ENCODE measurements at regions not wholly inside any gene's neighbourhood (a gene's known extent, or its start where the extent isn't known, plus 50 kb on each side); places are given as distances from the start of the nearest gene placed in this dataset.

DNA sequence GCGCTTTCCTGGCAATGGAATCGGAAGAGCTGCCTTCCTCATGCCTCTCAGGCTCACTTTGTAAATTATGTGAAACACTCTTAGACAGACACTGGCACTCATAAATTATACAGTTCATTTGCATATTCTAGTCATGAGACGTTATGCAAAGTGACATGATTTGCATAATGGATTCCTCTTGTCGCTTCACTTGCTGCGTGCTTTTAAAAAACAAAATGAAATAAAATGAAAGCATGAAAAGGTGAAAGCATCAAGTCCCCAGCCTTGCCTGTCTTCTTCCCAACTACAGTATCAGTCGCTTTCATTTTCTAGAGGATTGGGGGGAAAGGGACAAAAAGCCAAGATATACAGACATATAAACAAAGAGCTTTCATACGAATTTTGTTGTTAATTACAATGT, 252.8 kb upstream of the PMFBP1 start:
- in situ Hi-C loops (cut with MboI; ENCODE audit: low sequenced_read_pairs) = no loop called here

DNA sequence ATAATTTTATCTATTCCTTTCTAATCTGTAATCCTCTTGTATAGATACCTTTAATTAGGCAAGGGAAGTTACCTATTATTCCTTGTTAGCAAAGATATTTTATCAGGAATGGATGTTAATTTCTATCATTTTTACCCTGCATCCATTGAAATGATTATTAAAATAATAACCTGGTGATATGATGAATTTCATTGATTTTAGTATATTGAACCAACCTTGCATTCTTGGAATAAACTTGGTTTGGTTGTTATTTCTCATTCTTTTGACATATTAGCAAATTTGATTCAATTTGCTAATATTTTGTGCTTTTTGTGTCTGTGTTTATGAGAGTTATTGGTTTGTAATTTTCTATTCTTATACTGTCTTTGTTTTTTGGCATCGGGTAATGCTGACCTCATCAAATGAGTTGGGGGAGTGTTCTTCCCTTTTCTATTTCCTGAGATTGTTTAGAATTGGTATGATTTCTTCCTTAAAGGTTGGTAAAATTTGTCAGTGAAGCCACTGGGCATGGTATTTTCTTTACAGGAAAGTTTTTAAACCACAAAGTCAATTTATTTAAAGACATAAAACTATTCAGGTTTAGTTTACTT, 250.4 kb upstream of the PMFBP1 start:
- in situ Hi-C loops (cut with MboI; ENCODE audit: low sequenced_read_pairs) = no loop called here

DNA sequence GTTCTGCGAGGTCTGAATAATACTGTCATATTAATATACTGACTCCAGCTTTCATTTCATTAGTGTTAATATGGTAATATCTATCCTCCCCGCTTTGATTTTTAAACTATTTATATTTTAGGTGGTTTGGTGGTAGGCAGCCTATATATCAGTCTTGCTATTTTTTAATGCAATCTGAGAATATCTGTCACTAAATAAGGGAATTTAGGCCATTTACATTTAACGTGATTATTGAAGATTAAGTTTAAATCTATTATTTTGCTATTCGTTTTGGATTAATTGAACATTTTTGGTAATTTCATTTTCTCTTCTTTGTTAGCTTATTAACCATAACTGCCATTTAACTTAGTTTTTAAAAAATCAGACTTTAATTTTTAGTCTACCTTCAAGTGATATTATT, 247.7 kb upstream of the PMFBP1 start:
- in situ Hi-C loops (cut with MboI; ENCODE audit: low sequenced_read_pairs) = no loop called here

DNA sequence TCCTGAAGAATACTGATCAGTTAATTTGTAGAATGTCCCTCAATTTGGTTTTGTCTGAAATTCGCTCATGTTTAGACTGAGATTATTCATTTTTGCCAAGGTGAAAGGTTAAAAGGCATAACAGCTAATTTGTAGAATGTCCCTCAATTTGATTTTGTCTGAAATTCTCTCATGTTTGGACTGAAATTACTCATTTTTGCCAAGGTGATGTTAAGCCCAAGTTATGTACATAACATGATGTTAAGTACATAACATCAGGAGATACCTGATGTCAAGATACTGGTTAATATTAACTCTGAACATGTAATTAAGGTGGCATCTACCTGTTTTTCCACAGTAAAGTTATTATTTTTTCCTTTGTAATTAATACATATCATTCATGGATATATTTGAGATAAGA, 243.4 kb upstream of the PMFBP1 start:
- in situ Hi-C loops (cut with MboI; ENCODE audit: low sequenced_read_pairs) = no loop called here

DNA sequence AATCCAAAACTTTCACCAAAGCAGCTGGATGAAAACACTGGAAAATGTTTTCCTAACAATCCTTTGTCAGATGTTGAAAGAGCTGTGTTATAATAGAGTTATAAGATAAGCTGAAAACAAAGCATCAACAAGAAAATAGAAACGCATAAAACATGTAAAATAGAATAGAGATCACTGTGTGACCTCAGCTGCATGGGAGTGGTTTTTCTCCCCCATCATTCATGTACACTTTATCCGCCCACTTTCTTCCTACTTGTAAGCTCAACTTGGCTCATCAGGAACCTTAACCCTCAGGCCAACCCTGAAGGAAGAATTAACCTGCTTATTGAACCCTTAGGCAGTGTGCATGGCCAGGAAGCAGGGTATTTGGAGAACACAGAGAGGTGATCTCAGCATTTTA, 238.5 kb upstream of the PMFBP1 start:
- in situ Hi-C loops (cut with MboI; ENCODE audit: low sequenced_read_pairs) = no loop called here

GRCh38 chr16:72409423-72409822, 237.5 kb upstream of the PMFBP1 start:
- in situ Hi-C loops (cut with MboI; ENCODE audit: low sequenced_read_pairs) = no loop called here

GRCh38 chr16:72406390-72406789, 234.4 kb upstream of the PMFBP1 start:
- in situ Hi-C loops (cut with MboI; ENCODE audit: low sequenced_read_pairs) = no loop called here

- in situ Hi-C loops (cut with MboI; ENCODE audit: low sequenced_read_pairs) = no loop called here
Observed at GRCh38 chr16:72404299-72404698, 232.3 kb upstream of the PMFBP1 start.

- in situ Hi-C loops (cut with MboI; ENCODE audit: low sequenced_read_pairs) = no loop called here
Observed at GRCh38 chr16:72401084-72401361, 229.1 kb upstream of the PMFBP1 start.

DNA sequence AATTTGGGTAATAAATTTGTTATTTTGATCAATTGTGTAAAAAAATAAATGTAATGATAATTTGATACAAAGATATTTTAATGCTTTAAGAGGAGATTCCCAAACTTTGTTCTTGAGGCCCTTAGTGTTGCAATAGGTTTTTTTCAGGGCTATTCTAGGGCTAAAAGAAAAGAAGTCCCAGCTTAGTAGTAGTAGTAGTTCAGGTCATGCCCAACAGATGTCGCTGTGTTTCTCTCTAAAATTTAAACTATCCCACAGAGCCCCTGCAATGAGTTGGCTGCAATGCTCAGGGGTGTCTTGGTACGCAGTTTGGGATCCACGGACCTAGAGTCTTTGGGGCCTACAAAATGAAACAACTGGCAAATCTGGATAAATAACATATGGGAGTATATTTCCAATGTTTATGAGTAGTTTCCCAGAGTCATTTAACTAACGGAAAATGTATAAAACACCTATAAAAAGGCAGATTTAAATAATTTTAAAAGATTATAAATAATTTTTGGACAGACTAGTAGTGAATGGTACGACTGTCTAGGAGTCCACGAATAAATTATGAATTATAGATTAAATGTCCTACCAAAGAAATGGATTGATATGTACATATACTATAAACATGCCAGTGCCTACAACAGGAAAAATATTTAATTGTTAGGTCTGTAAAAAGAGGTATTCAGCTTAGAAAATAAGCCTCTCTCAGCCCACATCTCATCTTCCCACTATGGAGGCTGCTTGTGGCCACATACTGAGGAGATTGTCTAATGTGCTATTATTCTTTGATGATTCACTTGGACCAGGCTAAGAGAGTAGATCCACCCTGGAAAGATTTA, 228.5 kb upstream of the PMFBP1 start:
- in situ Hi-C loops (cut with MboI; ENCODE audit: low sequenced_read_pairs) = no loop called here

GRCh38 chr16:72399811-72400210, 227.9 kb upstream of the PMFBP1 start:
- in situ Hi-C loops (cut with MboI; ENCODE audit: low sequenced_read_pairs) = no loop called here

GRCh38 chr16:72397876-72398275, 225.9 kb upstream of the PMFBP1 start:
- in situ Hi-C loops (cut with MboI; ENCODE audit: low sequenced_read_pairs) = no loop called here

DNA sequence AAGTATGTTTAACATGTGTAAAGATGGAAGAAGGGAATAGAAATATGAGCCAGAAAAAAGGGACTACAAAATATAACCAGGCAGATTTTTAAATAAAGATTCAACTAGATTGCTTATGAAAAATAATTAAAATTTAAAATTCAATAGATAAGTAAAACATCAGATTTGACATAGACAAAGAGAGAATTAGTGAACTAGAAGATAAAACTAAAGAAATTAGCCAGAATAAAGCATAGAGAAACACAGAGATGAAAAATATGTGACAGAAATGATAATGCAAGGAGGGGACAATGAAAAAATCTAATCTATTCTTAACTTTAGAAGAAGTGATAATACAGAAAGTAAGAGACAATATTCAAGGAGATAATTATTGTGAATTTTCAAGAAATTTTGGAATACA, 222.6 kb upstream of the PMFBP1 start:
- in situ Hi-C loops (cut with MboI; ENCODE audit: low sequenced_read_pairs) = no loop called here

DNA sequence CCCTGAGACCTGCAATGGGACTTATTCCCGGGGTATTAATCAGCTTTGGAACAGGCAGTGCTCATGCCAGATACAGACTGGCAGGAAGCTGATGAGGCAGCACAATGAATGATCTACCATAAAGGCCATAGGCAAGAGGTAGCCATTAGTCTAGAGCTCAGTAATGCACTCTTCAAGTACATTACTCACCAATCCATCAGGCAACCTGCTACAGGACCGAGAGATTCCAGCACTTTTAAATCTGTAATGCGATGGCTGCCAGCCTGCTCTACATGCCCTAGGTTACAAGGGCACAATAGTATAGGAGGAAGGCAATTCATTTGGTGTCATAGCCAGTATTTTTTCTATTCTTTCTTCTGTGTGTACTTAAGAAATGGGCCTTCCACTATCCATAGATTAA, 217.8 kb upstream of the PMFBP1 start:
- in situ Hi-C loops (cut with MboI; ENCODE audit: low sequenced_read_pairs) = no loop called here

DNA sequence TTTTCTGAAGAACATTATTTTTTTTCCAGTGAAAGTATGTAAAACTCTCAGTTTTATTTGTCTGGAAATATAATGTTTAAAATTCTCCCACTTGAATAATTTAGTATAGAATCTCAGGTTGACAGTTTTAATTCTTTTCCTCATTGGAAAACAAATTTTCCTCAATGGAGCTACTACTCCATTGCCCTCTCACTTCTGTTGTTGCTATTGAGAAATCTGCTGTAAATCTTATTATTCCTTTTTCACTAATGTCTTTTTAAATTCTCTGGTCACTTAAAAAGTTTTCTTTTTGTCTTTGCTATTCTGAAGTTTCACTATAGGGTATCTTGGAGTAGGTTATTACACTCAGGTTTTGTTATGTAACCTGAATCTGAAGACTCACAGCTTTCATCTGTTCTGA, 216.1 kb upstream of the PMFBP1 start:
- in situ Hi-C loops (cut with MboI; ENCODE audit: low sequenced_read_pairs) = no loop called here

GRCh38 chr16:72384651-72385050, 212.7 kb upstream of the PMFBP1 start:
- in situ Hi-C loops (cut with MboI; ENCODE audit: low sequenced_read_pairs) = no loop called here

GRCh38 chr16:72380283-72380682, 208.3 kb upstream of the PMFBP1 start:
- in situ Hi-C loops (cut with MboI; ENCODE audit: low sequenced_read_pairs) = no loop called here

GRCh38 chr16:72373201-72373600, 201.2 kb upstream of the PMFBP1 start:
- in situ Hi-C loops (cut with MboI; ENCODE audit: low sequenced_read_pairs) = no loop called here

GRCh38 chr16:72372087-72373045, 200.4 kb upstream of the PMFBP1 start:
- in situ Hi-C loops (cut with MboI; ENCODE audit: low sequenced_read_pairs) = no loop called here

GRCh38 chr16:72371307-72372086, 199.5 kb upstream of the PMFBP1 start:
- in situ Hi-C loops (cut with MboI; ENCODE audit: low sequenced_read_pairs) = no loop called here

DNA sequence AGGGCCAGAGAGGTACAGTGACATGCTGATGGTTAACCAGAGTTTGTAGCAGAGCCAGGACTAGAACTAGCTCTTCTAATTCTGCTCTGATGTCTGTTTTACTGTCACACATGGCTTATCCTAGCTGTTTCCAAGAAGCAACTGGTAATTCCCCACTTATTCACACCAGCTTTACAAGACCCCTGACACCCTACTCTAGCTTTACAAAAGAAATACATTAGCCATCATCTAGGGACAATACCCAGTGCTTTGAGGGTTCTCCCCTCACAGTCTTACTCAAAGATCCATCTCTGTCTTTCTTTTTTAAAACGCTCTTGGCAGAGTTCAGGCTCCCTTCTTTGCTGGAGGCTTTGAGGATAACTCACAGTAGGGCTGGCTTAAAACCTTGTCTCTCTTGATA, 197.3 kb upstream of the PMFBP1 start:
- in situ Hi-C loops (cut with MboI; ENCODE audit: low sequenced_read_pairs) = no loop called here

Data from HL-60/S4 treated with retinoic acid at 250 ng/mL for 4 days and 3 days (cell line).